H1 (cell line): ENCODE measurements at regions not wholly inside any gene's neighbourhood (a gene's known extent, or its start where the extent isn't known, plus 50 kb on each side); places are given as distances from the start of the nearest gene placed in this dataset.

Experiments
- CTCF ChIA-PET: fragments of 300-600 bp; sonication (Branson Sonifier 250); formaldehyde crosslinking; loops from one replicate; lab custom pipeline; 2021; ENCODE audit not compliant: partially characterized antibody; lab: Charles Lee
- POLR2A ChIA-PET: fragments of 300-600 bp; sonication (Branson Sonifier 250); formaldehyde crosslinking; loops from one replicate; lab custom pipeline; 2021; ENCODE audit warnings: inconsistent platforms; ENCODE audit not compliant: partially characterized antibody; lab: Charles Lee
- DNase-seq, 2 experiments: peaks; one replicate each; pipeline versions ENCODE4 v3.0.0 to v3.0.0-alpha.2; 2010 to 2022; ENCODE audit warnings: low spot score in 2 of 2, low read depth in 1 of 2, mixed read lengths in 1 of 2
- FAIRE-seq: peaks from 2 replicates; lab custom pipeline; 2011; peaks lifted over from hg19 to GRCh38; lab: Jason Lieb, UNC
- H2AFZ ChIP-seq: 2 replicates; pipeline ENCODE4 v1.8.1; 2012; ENCODE audit warnings: low read length, inconsistent platforms
- H2AK5ac ChIP-seq: 2 replicates; pipeline ENCODE4 v1.6.1; 2013; ENCODE audit warnings: low read depth, low read length
- H2BK120ac ChIP-seq: replicated peaks from 2 replicates; pipeline ENCODE3; 2013; ENCODE audit warnings: low read depth, low read length, inconsistent platforms
- H2BK12ac ChIP-seq: 2 replicates; pipeline ENCODE4 v1.6.1; 2013; ENCODE audit warnings: low read depth, low read length
- H2BK15ac ChIP-seq: 2 replicates; pipeline ENCODE4 v1.6.1; 2013; ENCODE audit warnings: low read length
- H2BK20ac ChIP-seq: 2 replicates; pipeline ENCODE4 v1.6.1; 2013; ENCODE audit warnings: low read length
- H2BK5ac ChIP-seq: 2 replicates; pipeline ENCODE4 v1.6.1; 2013; ENCODE audit warnings: low read depth, low read length
- H3K14ac ChIP-seq: 2 replicates; pipeline ENCODE4 v1.6.1; 2013; ENCODE audit warnings: inconsistent platforms; ENCODE audit not compliant: insufficient read length
- H3K18ac ChIP-seq: 2 replicates; pipeline ENCODE4 v1.6.1; 2013; ENCODE audit warnings: low read length; ENCODE audit errors: extremely low read depth
- H3K23ac ChIP-seq: 2 replicates; pipeline ENCODE4 v1.6.1; 2013; ENCODE audit warnings: inconsistent platforms; ENCODE audit not compliant: insufficient read length
- H3K23me2 ChIP-seq: 2 replicates; pipeline ENCODE4 v1.6.1; 2013; ENCODE audit warnings: low read depth, low read length
- H3K27ac ChIP-seq: 2 replicates; pipeline ENCODE4 v1.6.1; 2011; ENCODE audit warnings: low read depth, low read length, inconsistent platforms
- H3K27me3 ChIP-seq, 4 experiments: replicated peaks in 1 of 4; 1 replicate in 1 of 4; 2 replicates in 3 of 4; pipeline versions ENCODE4 v1.6.1 to v1.8.1; 2011 to 2013; ENCODE audit warnings: low read length in 3 of 4, mild to moderate bottlenecking in 3 of 4, inconsistent platforms in 2 of 4, mixed read lengths in 2 of 4, moderate library complexity in 1 of 4; ENCODE audit not compliant: control insufficient read depth in 3 of 4, insufficient read depth in 3 of 4; ENCODE audit errors: extremely low read depth in 1 of 4
- H3K36me3 ChIP-seq, 4 experiments: 2 replicates each; pipeline versions ENCODE4 v1.6.1 to v1.8.1; 2011 to 2013; ENCODE audit warnings: mild to moderate bottlenecking in 4 of 4, low read length in 3 of 4, moderate library complexity in 2 of 4, control low read depth in 1 of 4, inconsistent platforms in 1 of 4; ENCODE audit not compliant: insufficient read depth in 4 of 4, control insufficient read depth in 2 of 4
- H3K4ac ChIP-seq: replicated peaks from 2 replicates; pipeline ENCODE3; 2013; ENCODE audit warnings: low read length, low read depth, mixed read lengths, inconsistent platforms; ENCODE audit not compliant: insufficient read length
- H3K4me1 ChIP-seq, 4 experiments: replicated peaks in 1 of 4; 1 replicate in 1 of 4; 2 replicates in 3 of 4; pipeline versions ENCODE4 v1.6.1 to v1.8.1; 2011 to 2013; ENCODE audit warnings: low read length in 3 of 4, inconsistent platforms in 2 of 4, mixed read lengths in 1 of 4; ENCODE audit not compliant: insufficient read depth in 4 of 4, control insufficient read depth in 3 of 4
- H3K4me2 ChIP-seq, 2 experiments: 2 replicates each; pipeline versions ENCODE4 v1.6.1 to v1.8.1; 2011 to 2013; ENCODE audit warnings: low read depth in 2 of 2, low read length in 2 of 2, control low read depth in 1 of 2, inconsistent platforms in 1 of 2, mild to moderate bottlenecking in 1 of 2; ENCODE audit not compliant: insufficient read depth in 1 of 2
- H3K4me3 ChIP-seq, 4 experiments: fragments of 200-600, 300-600 bp in 1 of 4; sonication (generic), shearing (Covaris generic), sonication (Bioruptor Twin) in 1 of 4; 2 replicates each; pipeline versions ENCODE4 v1.5.1 to v1.8.1; 2011 to 2016; ENCODE audit warnings: low read length in 4 of 4, low read depth in 3 of 4, control low read depth in 2 of 4, inconsistent platforms in 2 of 4, mild to moderate bottlenecking in 2 of 4, mixed read lengths in 1 of 4, moderate library complexity in 1 of 4; ENCODE audit not compliant: insufficient read depth in 2 of 4; ENCODE audit errors: extremely low read depth in 1 of 4
- H3K56ac ChIP-seq: replicated peaks from 2 replicates; pipeline ENCODE3; 2013; ENCODE audit warnings: low read depth, mild to moderate bottlenecking, mixed read lengths, low read length, inconsistent platforms; ENCODE audit not compliant: insufficient read length
- H3K79me1 ChIP-seq: 2 replicates; pipeline ENCODE4 v1.6.1; 2013; ENCODE audit warnings: low read depth, low read length, control low read depth
- H3K79me2 ChIP-seq, 2 experiments: 2 replicates each; pipeline versions ENCODE4 v1.6.1 to v1.8.1; 2012 to 2013; ENCODE audit warnings: low read length in 2 of 2, mild to moderate bottlenecking in 2 of 2, inconsistent platforms in 1 of 2; ENCODE audit not compliant: insufficient read depth in 2 of 2, control insufficient read depth in 1 of 2
- H3K9ac ChIP-seq, 4 experiments: replicated peaks in 1 of 4; 1 replicate in 1 of 4; 2 replicates in 3 of 4; pipeline versions ENCODE4 v1.6.1 to v1.8.1; 2011 to 2013; ENCODE audit warnings: low read depth in 3 of 4, low read length in 3 of 4, control low read depth in 2 of 4, mild to moderate bottlenecking in 2 of 4, moderate library complexity in 2 of 4, inconsistent platforms in 1 of 4; ENCODE audit errors: extremely low read depth in 1 of 4
- H3K9me3 ChIP-seq, 2 experiments: 2 replicates each; pipeline versions ENCODE4 v1.6.1 to v1.8.1; 2012 to 2013; ENCODE audit warnings: mild to moderate bottlenecking in 2 of 2, moderate library complexity in 2 of 2, control low read depth in 1 of 2, inconsistent platforms in 1 of 2, low read depth in 1 of 2, low read length in 1 of 2, mixed read lengths in 1 of 2; ENCODE audit not compliant: insufficient read depth in 2 of 2
- H4K20me1 ChIP-seq, 2 experiments: replicated peaks in 1 of 2; 2 replicates each; pipeline versions ENCODE3 to v1.8.1; 2011 to 2013; ENCODE audit warnings: inconsistent platforms in 2 of 2, low read length in 2 of 2, mild to moderate bottlenecking in 1 of 2; ENCODE audit not compliant: insufficient read depth in 2 of 2, control insufficient read depth in 1 of 2
- H4K5ac ChIP-seq: 2 replicates; pipeline ENCODE4 v1.6.1; 2013; ENCODE audit warnings: low read length, low read depth, mixed read lengths, inconsistent platforms; ENCODE audit not compliant: insufficient read length
- H4K8ac ChIP-seq: 2 replicates; pipeline ENCODE4 v1.8.0; 2013; ENCODE audit warnings: mild to moderate bottlenecking, moderate library complexity, low read length, inconsistent platforms; ENCODE audit not compliant: insufficient read depth; ENCODE audit errors: extremely low read depth
- H4K91ac ChIP-seq: replicated peaks from 2 replicates; pipeline ENCODE3; 2013; ENCODE audit warnings: low read length, mixed read lengths, inconsistent platforms; ENCODE audit not compliant: insufficient read length
- ASH2L ChIP-seq: fragments of 200-600, 300-600 bp; sonication (generic); IDR thresholded peaks from one replicate; pipeline ENCODE4 v1.7.1; 2017; ENCODE audit warnings: low read length
- BCL11A ChIP-seq, 2 experiments: IDR thresholded peaks; one replicate each; pipeline ENCODE4 v1.6.1; 2011; ENCODE audit warnings: low read depth in 2 of 2, low read length in 2 of 2, mild to moderate bottlenecking in 2 of 2
- GTF2F1 ChIP-seq: IDR thresholded peaks from 2 replicates; pipeline ENCODE4 v1.6.1; 2012; ENCODE audit warnings: low read depth, low read length, improper control_type of control experiment, borderline replicate concordance
- HDAC2 ChIP-seq, 2 experiments: fragments of 300-600 bp in 1 of 2; sonication (generic) in 1 of 2; IDR thresholded peaks; 2 replicates each; pipeline ENCODE4 v1.6.1; 2011 to 2012; ENCODE audit warnings: low read depth in 2 of 2, low read length in 2 of 2, mild to moderate bottlenecking in 2 of 2, moderate library complexity in 2 of 2, borderline replicate concordance in 1 of 2, inconsistent platforms in 1 of 2
- HDAC6 ChIP-seq: IDR thresholded peaks from one replicate; pipeline ENCODE4 v1.7.1; 2012; ENCODE audit warnings: low read depth, mild to moderate bottlenecking, inconsistent platforms, low read length, moderate library complexity
- JUN ChIP-seq: IDR thresholded peaks from 2 replicates; pipeline ENCODE4 v1.6.1; 2011; ENCODE audit warnings: low read depth, mild to moderate bottlenecking, improper control_type of control experiment, low read length
- POLR2AphosphoS5 ChIP-seq: IDR thresholded peaks from 2 replicates; pipeline ENCODE4 v1.6.1; 2011; ENCODE audit warnings: low read depth, low read length
- SAP30 ChIP-seq: fragments of 300-600 bp; sonication (generic); IDR thresholded peaks from 2 replicates; pipeline ENCODE4 v1.7.1; 2012; ENCODE audit warnings: low read length, moderate library complexity, mild to moderate bottlenecking, inconsistent platforms; ENCODE audit not compliant: insufficient read depth, insufficient replicate concordance
- SIX5 ChIP-seq: IDR thresholded peaks from 2 replicates; pipeline ENCODE4 v1.6.1; 2011; ENCODE audit warnings: mild to moderate bottlenecking, low read depth, low read length
- SUZ12 ChIP-seq: fragments of 200-600 bp; sonication (generic); IDR thresholded peaks from 2 replicates; pipeline ENCODE4 v1.6.1; 2012; ENCODE audit warnings: mild to moderate bottlenecking, inconsistent platforms, low read length, moderate library complexity, mixed read lengths
- TAF7 ChIP-seq: optimal IDR thresholded peaks from 2 replicates; pipeline ENCODE3; 2011; ENCODE audit warnings: low read depth, mild to moderate bottlenecking, inconsistent platforms, low read length, moderate library complexity, borderline replicate concordance
- TEAD4 ChIP-seq: IDR thresholded peaks from 2 replicates; pipeline ENCODE4 v1.6.1; 2012; ENCODE audit warnings: low read depth, low read length, inconsistent platforms, mixed read lengths
- WGBS, 2 experiments: shearing (Covaris generic) in 1 of 2; methylation state at CpG; one replicate each; pipeline versions ENCODE4 v1.1.6 to v1.1.7; 2013 to 2015; ENCODE audit warnings: low lambda C conversion rate in 2 of 2, mixed read lengths in 2 of 2, inconsistent platforms in 1 of 2, low coverage in 1 of 2, missing lambda C conversion rate in 1 of 2; ENCODE audit not compliant: insufficient replicate concordance in 2 of 2, insufficient coverage in 1 of 2, insufficient read length in 1 of 2; ENCODE audit errors: extremely low coverage in 1 of 2, missing lambda C conversion rate in 1 of 2; 5-methylcytosine and 5-hydroxymethylcytosine counted together

GRCh38 chr6:105511639-105512038 lies 108.8 kb upstream of the PREP start:
- Histone ChIP-seq H2BK120ac (no peak overlapping the region), H4K91ac (no peak overlapping the region), H3K79me1 (no peaks in the 10 kb centered on the region), H2AFZ (no peak overlapping the region), H2BK20ac (no peak overlapping the region), H3K9me3 (no peaks in the 10 kb centered on the region), H3K14ac (no peak overlapping the region), H3K18ac (no peak overlapping the region), H2BK15ac (no peak overlapping the region), H3K4me1 (peaks cover 0 to 3% (median 0%) of the 10 kb centered on the region in 4 experiments; a peak in 2 of 7 replicates), H3K9ac (no peak overlapping the region), H3K4ac (no peak overlapping the region), H4K8ac (no peak overlapping the region), H2BK12ac (no peak overlapping the region), H3K36me3 (no peaks in the 10 kb centered on the region), H3K79me2 (no peaks in the 10 kb centered on the region), H3K4me3 (no peak overlapping the region), H3K4me2 (no peak overlapping the region), H4K5ac (no peak overlapping the region), H3K27ac (no peak overlapping the region), H2BK5ac (no peak overlapping the region), H4K20me1 (no peaks in the 10 kb centered on the region), H3K23ac (no peak overlapping the region), H3K27me3 (peaks cover 0 to 1% (median 0%) of the 10 kb centered on the region in 4 experiments; a peak in 1 of 7 replicates), H3K23me2 (no peaks in the 10 kb centered on the region), H2AK5ac (no peak overlapping the region), H3K56ac (no peak overlapping the region)
- POLR2A ChIA-PET: no interaction called here
- DNase-seq (no peak), FAIRE-seq (no peak)
- 88% methylated on average over 2 of the region's 2 CpGs; no CpG with 5 or more reads in 1 of the 2 experiments for WGBS, 2 experiments
- TF ChIP-seq SAP30 (no peak), GTF2F1 (no peak), TAF7 (no peak), SIX5 (no peak), TEAD4 (no peak), HDAC2 (IDR thresholded peaks at IDR 0.05; ENCODE audit: borderline replicate concordance in 1 of 2, low read depth in 2 of 2, low read length in 2 of 2) (no peak), JUN (no peak), POLR2AphosphoS5 (no peak), SUZ12 (no peak), HDAC6 (no peak), ASH2L (no peak), BCL11A (IDR thresholded peaks at IDR 0.05; ENCODE audit: low read depth in 2 of 2, low read length in 2 of 2) (no peak)
- CTCF ChIA-PET: interaction anchor here (1.2 to 1.7 kb wide), 2 partner anchors 9 to 28 kb away, joined by 4 read pairs; no protein-coding TSS in a partner anchor
